DND-41 (cell line): ENCODE measurements at regions not wholly inside any gene's neighbourhood (a gene's known extent, or its start where the extent isn't known, plus 50 kb on each side); places are given as distances from the start of the nearest gene placed in this dataset.

Source experiments
- CTCF ChIP-seq: IDR thresholded peaks from 2 replicates; pipeline ENCODE4 v1.5.1; 2012; ENCODE audit warnings: borderline replicate concordance, low read length, moderate library complexity, mild to moderate bottlenecking; ENCODE audit not compliant: poor library complexity, severe bottlenecking; ENCODE audit errors: extremely low read depth
- EZH2 ChIP-seq: IDR thresholded peaks from 3 replicates; pipeline ENCODE4 v1.6.1; 2012; ENCODE audit warnings: borderline replicate concordance, low read depth, mild to moderate bottlenecking, moderate library complexity, low read length, inconsistent platforms; ENCODE audit not compliant: severe bottlenecking

GRCh38 chr2:16088802-16089112 is 148.4 kb downstream of the MYCN start:
- TF ChIP-seq CTCF (no peak), EZH2 (no peak)
